Cardiac muscle cell (in vitro differentiated cells and primary cell): ENCODE measurements at regions not wholly inside any gene's neighbourhood (a gene's known extent, or its start where the extent isn't known, plus 50 kb on each side); places are given as distances from the start of the nearest gene placed in this dataset.
"Not testable (repeated sequence)": the region's sequence is repeated elsewhere in the genome, so short reads cannot be mapped to it uniquely, and the experiment has no call there.

Experiments
- DNase-seq, 2 donors: peaks; one replicate each; pipeline versions ENCODE4 v3.0.0 to v3.0.0-alpha.2; 2010 to 2017; ENCODE audit warnings: low read depth in 1 of 2, low spot score in 1 of 2
- H3K27ac ChIP-seq: fragments of 200-600 bp; sonication (generic); 2 replicates; pipeline ENCODE4 v1.5.1; 2016
- H3K27me3 ChIP-seq: fragments of 200-600 bp; sonication (generic); 2 replicates; pipeline ENCODE4 v1.6.0; 2016; ENCODE audit warnings: control low read depth
- H3K36me3 ChIP-seq: fragments of 200-600 bp; sonication (generic); 2 replicates; pipeline ENCODE4 v1.5.1; 2016; ENCODE audit warnings: control low read depth
- H3K4me1 ChIP-seq: fragments of 200-600 bp; sonication (generic); 2 replicates; pipeline ENCODE4 v1.8.1; 2017; ENCODE audit warnings: low read depth, mild to moderate bottlenecking, mixed run types
- H3K4me3 ChIP-seq: fragments of 200-600 bp; sonication (generic); 2 replicates; pipeline ENCODE4 v1.5.1; 2016; ENCODE audit warnings: mild to moderate bottlenecking
- H3K9me3 ChIP-seq: fragments of 200-600 bp; sonication (generic); 2 replicates; pipeline ENCODE4 v1.5.1; 2017; ENCODE audit warnings: low read depth, mild to moderate bottlenecking, control low read depth
- CTCF ChIP-seq: IDR thresholded peaks from 2 replicates; pipeline ENCODE4 v1.5.1; 2012; ENCODE audit warnings: low read depth, mild to moderate bottlenecking, low read length

- H3K27ac ChIP-seq = no peak overlapping the region
- no peaks in the 10 kb centered on the region for H3K9me3 ChIP-seq
- TF ChIP-seq CTCF = no peak
- no peak overlapping the region for H3K4me3 ChIP-seq
- peak in 1 of 2 donors; percentile 8 for DNase-seq
- H3K27me3 ChIP-seq = no peaks in the 10 kb centered on the region
- H3K36me3 ChIP-seq = no peaks in the 10 kb centered on the region
- H3K4me1 ChIP-seq = peaks cover 5% of the 10 kb centered on the region
Measured at GRCh38 chr1:190001187-190001586, 476.5 kb downstream of the BRINP3 start.

DNA sequence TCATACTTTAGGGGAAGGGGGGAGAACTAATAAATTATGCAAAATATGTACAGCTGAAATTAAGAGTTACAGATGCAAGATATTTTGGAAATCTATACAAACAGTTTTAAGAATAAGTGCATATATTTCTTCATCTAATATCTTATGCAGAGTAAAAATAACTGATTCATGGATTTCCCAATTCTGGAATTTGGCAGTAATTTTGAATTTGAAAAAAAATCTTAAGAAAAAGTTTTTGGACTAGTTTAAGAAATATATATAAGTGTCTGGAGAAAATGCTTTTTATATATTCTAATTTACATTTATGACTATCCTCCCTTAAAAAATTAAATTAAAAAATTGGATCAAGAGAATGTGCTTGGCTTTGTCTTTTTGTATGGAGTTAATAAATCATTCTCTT, 474.3 kb downstream of the BRINP3 start:
- no peak overlapping the region for H3K27ac ChIP-seq
- peaks cover 5% of the 10 kb centered on the region for H3K4me1 ChIP-seq
- H3K4me3 ChIP-seq = no peak overlapping the region
- no peak for TF ChIP-seq CTCF
- DNase-seq = no peak
- H3K27me3 ChIP-seq = no peaks in the 10 kb centered on the region
- H3K36me3 ChIP-seq = no peaks in the 10 kb centered on the region
- H3K9me3 ChIP-seq = no peaks in the 10 kb centered on the region

- H3K9me3 ChIP-seq = no peaks in the 10 kb centered on the region
- no peaks in the 10 kb centered on the region for H3K4me1 ChIP-seq
Measured at GRCh38 chr1:190011585-190011984, 466.1 kb downstream of the BRINP3 start.

DNA sequence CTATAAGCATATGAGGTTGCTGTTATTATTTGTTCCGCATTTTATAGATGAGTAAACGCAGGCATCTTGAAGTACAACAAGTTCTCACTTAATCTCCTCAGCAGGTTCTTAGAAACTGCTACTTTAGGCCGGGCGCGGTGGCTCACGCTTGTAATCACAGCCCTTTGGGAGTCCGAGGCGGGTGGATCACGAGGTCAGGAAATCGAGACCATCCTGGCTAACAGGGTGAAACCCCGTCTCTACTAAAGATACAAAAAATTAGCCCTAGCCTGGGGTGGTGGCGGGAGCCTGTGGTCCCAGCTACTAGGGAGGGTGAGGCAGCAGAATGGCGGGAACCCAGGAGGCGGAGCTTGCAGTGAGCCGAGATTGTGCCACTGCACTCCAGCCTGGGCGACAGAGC, 458.5 kb downstream of the BRINP3 start:
- not testable (repeated sequence) for DNase-seq, H3K27ac ChIP-seq, H3K36me3 ChIP-seq, H3K4me1 ChIP-seq, H3K4me3 ChIP-seq, H3K27me3 ChIP-seq, H3K9me3 ChIP-seq

More at GRCh38 chr1:190011585-190011984, 466.1 kb downstream of the BRINP3 start:
- no peaks in the 10 kb centered on the region for H3K27me3 ChIP-seq
- H3K36me3 ChIP-seq = no peaks in the 10 kb centered on the region
- DNase-seq = no peak
- H3K27ac ChIP-seq = no peak overlapping the region
- no peak for TF ChIP-seq CTCF
- no peak overlapping the region for H3K4me3 ChIP-seq

- no peaks in the 10 kb centered on the region for H3K27me3 ChIP-seq
- peaks cover 2% of the 10 kb centered on the region for H3K9me3 ChIP-seq
- DNase-seq = no peak
- no peaks in the 10 kb centered on the region for H3K36me3 ChIP-seq
- H3K27ac ChIP-seq = no peak overlapping the region
- H3K4me1 ChIP-seq = no peaks in the 10 kb centered on the region
- TF ChIP-seq CTCF = no peak
- no peak overlapping the region for H3K4me3 ChIP-seq
Measured at GRCh38 chr1:190019717-190020116, 457.9 kb downstream of the BRINP3 start.

DNA sequence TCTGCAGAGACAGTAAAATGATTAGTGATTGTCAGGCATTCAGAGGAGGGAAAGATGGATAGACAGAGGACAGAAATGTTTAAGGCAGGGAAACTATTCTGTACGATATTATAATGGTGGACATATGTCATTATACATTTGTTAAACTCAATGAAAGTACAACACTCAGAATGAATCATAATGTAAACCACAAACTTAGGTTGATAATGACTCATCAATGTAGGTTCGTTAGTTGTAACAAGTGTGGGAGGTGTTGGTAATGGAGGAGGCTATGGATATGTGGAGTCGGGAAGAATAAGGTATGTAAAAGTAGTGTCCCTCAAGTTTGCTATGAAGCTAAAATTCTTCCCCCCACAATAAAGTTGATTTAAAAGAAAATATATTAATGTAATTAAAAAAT, 455.0 kb downstream of the BRINP3 start:
- Histone ChIP-seq H3K27ac (no peak overlapping the region), H3K4me1 (no peaks in the 10 kb centered on the region), H3K9me3 (peaks cover 2% of the 10 kb centered on the region), H3K4me3 (no peak overlapping the region), H3K36me3 (no peaks in the 10 kb centered on the region), H3K27me3 (no peaks in the 10 kb centered on the region)
- no peak for TF ChIP-seq CTCF
- peak in 1 of 2 donors; percentile 1 for DNase-seq
